ENCODE measurements at regions not wholly inside any gene's neighbourhood (a gene's known extent, or its start where the extent isn't known, plus 50 kb on each side); places are given as distances from the start of the nearest gene placed in this dataset.

DNA sequence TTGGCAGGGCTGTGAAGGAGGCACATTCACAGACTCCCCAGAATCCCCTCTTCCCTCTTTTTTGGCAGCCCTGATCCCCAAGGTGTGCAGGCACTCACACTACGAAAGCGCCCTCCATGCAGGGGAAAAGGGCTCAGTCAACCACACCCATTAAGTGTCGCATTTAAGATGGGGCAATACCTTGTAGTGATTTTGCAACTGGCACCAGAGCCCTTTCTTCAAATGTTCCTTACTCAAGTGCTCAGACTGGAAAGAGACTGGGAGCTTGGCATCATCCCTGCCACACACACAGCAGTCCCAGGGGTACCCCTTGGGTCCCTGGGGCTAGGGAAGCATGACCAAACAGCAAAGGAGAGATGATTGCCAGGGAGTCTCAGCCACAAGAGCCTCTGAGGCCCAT, 190.1 kb downstream of the HAUS1 start:
- DNase-seq (ENCODE audit: low read depth): no peak

DNA sequence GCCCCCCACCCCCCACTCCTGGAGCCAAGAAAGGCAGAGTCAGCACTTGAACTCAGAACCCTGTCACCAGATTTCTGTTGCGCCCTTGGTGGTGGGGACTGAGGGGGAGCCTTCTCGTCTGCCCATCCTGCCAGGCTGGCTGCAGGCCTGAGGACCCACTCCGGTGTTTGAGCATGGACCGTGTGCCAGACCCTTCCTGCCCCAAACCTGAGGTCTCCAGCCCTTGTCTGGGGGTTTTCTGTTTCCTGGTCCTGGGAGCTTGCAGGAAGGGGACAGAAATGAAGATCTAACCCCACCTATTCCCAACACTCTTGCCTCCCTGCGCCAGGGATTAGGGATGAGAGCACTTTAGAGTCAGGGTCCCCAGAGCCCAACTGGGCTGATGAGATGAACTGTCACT, 190.6 kb downstream of the HAUS1 start:
- no peak for DNase-seq (ENCODE audit: low read depth)

DNA sequence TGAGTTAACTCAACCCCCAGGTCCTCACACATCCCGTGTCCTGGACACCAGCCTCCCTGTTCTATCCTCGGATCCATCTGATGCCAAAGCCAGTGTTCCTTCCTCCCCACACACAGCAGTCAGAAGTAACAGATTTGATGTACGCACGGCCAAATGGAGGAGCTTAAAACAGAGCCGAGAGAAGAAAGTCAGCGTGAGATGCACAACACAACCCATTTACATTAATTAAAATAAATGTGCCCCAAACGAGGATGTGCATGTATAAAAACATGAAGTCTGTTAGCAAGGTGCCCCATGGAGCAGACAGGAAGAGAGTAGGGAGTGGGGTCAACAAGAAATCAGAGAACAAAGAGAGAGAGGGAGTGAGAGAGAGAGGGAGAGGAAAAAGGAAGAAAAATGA, 191.2 kb downstream of the HAUS1 start:
- DNase-seq (ENCODE audit: low read depth): no peak

- DNase-seq (ENCODE audit: low read depth): no peak
Observed at GRCh38 chr18:46296656-46297055, 192.5 kb downstream of the HAUS1 start.

DNA sequence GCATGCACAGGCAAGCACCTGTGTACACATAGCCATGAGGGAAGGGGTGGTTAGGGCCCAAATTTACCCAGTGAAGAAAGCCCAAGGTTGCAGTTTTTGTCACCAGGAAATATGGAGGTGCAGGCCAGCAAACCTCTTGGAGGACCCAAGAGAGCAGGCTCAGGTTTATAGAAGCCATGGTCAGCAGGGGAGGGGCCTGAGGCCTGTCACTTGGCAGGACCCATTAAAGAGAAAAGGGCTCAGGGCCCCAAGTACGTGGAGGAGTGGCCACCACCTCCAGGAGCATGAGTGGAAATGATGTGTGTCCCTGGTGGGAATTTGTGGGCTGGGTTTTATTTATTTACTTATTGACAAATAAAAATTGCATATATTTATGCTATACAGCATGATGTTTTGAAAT, 192.9 kb downstream of the HAUS1 start:
- no peak for DNase-seq (ENCODE audit: low read depth)

DNA sequence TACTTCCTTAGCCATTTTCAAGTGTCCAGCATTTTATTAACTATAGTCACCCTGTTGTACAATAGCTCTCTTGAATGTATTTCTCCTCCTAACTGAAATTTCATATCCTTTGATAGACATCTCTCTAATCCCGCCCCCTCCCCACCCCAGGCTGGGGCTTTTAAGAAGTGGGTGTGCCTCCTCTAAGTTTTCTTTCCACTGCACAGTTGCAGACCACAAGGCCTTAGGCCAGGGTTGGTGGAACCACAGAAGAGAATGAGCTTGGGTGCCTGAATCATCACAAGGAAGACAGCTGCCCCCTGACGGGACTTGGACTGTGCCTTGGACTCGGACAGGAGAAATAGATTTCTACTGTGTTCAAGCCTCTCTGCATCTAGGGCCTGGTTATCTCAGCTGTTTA, 193.4 kb downstream of the HAUS1 start:
- peak; percentile 55 for DNase-seq (ENCODE audit: low read depth)

- DNase-seq (ENCODE audit: low read depth): no peak
Observed at GRCh38 chr18:46298511-46298910, 194.3 kb downstream of the HAUS1 start.

DNA sequence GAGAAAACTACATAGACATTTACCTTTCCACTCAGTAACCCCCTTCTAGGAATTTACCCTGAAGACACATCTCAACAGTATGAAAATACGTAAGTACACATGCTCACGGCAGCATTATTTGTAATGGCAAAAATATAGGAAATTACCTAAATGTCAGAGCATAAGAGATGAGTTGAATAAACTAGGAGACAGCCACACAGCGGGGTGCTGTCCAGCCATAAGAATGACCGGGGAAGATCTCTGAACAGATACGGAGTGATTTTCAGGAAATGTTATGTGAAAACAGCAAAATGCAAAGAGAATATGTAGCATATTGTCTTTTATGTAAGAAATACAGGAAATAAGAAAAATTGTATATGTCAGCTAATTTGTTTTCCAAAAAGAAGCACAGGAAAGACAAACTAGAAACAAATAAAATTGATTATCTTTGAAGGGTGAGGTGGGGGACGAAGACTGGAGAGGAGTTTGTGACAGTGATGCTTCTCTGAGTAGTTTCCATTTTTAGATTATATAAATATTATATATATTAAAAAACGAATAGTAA, 195.4 kb downstream of the HAUS1 start:
- no peak for DNase-seq (ENCODE audit: low read depth)

GRCh38 chr18:46301081-46301480, 196.9 kb downstream of the HAUS1 start:
- DNase-seq (ENCODE audit: low read depth): no peak

DNA sequence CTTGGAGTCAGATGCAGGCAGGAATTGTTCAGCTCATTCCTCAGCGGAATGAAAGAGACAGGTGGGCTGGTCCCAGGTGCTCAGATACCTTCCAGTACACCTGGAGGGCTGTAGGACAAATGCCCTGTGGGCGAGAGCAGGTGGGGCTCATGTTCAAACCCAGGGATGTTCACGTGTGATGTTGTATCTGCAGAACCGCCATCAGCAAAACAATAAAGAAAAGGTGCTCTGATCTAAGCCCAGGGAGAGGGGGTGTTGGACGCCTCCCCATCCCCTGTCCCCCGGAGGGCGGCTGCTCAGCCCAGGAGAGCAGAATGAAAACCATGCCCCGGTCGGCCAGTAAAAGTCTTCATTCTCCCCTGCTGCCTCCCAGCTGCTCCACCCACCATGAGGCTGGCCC, 197.4 kb downstream of the HAUS1 start:
- DNase-seq (ENCODE audit: low read depth): no peak

DNA sequence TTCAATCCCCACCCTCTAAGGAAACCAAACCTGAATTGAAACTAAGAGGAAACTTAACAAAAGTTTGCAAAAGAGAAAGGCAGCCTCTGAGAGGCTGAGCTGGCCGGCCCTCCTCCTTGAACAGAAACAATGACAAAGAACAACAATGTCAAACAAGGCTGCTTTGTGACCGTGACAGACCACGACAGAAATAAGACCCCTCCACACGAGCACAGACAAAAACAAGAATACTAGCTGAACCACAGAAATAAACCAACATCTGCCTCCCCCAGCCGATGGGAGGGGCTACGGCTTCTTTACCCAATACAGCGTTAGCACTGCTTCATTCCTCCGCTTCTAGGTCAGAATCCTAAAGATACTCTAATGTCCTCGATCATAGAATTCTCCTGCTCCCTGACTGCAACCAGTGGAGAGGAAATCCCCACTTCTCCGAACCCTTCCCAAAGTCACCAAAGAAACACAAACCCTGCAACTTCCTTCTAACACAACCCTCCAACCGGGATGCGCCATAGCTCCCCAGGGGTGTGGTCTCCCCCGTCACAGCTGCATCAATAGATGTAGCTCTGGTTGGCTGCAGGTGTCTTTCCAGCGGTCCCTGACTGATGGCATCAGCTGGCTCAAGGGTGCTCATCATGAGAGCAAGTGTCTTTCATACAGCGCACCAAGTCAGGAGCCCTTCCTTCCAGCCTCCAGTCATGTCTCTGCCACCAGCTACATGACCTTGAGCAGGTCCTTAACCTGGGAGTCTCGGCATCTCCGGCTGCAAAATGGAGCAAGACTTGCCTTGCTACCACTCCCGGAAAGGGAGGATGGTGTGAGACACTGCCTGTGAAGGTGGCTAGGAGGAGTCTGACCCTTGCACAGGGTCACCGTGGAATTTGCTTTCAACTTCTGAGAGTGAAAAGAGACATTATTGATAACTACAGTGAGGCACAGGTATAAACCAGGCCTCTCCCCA, 198.6 kb downstream of the HAUS1 start:
- no peak for DNase-seq (ENCODE audit: low read depth)

GRCh38 chr18:46310258-46310657, 206.1 kb downstream of the HAUS1 start:
- DNase-seq (ENCODE audit: low read depth): no peak

DNA sequence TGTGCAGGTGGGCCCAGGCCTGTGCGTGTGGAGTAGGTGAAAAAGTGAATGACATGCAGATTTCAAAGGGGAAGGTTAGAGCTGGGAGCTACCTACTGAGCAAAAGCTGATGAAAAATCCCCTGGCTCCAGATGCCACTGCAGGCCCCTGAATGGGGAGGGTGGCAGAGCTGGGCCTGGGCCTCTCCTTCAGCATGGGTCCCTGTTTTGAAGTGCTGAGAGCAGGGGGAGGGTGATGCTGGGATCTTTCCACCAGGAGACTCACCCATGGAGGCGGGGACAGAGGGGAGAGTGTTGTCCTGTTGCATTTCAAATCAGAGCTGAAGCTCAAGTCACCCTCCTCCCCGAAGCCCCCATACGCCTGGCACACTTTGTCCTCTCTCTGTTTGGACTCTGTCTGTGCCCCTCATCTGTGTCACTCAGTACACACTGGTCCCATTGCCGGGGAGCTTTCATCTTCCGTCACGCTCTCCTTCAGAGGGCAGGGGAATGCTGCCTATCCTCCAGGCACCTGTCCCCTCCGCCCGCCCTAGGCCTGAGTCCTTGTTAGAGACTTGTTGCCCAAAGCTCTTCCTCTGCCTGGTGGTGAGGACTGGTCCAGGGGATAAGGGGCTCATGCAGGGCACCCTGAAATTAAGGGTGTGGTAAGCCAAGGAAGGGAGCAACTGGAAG, 206.6 kb downstream of the HAUS1 start:
- no peak for DNase-seq (ENCODE audit: low read depth)

DNA sequence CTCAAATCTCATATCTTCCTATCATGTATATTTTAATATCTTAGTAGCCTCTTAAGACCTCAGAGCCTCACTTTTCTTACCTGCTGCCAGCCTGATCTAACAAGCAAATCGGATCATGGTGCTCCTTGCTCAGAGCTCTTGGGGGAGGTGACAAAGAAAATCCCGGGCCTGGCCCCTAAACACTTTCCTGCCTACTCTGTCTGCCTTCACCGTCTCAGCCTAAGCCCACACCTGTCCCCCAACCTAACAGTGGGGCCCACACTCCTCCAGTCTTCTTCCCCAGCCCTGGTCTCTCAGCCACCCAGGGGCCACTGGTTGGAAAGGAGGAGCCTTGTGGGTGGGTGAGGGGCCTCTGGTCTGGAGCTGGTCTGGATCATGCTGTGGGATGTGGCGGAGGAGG, 207.3 kb downstream of the HAUS1 start:
- DNase-seq (ENCODE audit: low read depth): no peak

DNA sequence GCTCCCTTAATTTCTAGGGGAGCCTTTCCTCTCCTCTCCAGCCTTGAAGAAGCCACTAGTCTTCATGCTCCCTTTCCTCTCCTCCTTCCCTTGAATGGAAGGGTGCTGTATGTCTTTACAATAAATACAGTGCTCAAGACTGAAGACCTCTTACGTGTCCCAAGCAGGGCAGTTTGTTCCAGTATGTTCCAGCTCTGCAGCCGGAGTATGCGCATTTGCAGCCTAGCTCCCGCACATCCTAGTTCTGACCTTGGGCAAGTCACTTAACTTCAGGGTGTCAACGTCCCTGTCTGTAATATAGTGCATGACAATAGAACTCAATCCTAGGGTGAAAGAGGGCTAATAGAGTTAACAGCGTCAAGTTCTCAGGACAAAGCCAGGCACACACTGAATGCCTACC, 208.0 kb downstream of the HAUS1 start:
- no peak for DNase-seq (ENCODE audit: low read depth)

GRCh38 chr18:46313521-46313920, 209.3 kb downstream of the HAUS1 start:
- no peak for DNase-seq (ENCODE audit: low read depth)

- no peak for DNase-seq (ENCODE audit: low read depth)
Observed at GRCh38 chr18:46314011-46314410, 209.8 kb downstream of the HAUS1 start.

- DNase-seq (ENCODE audit: low read depth): no peak
Observed at GRCh38 chr18:46315161-46315560, 211.0 kb downstream of the HAUS1 start.

GRCh38 chr18:46318356-46318755, 214.2 kb downstream of the HAUS1 start:
- DNase-seq (ENCODE audit: low read depth): no peak

DNA sequence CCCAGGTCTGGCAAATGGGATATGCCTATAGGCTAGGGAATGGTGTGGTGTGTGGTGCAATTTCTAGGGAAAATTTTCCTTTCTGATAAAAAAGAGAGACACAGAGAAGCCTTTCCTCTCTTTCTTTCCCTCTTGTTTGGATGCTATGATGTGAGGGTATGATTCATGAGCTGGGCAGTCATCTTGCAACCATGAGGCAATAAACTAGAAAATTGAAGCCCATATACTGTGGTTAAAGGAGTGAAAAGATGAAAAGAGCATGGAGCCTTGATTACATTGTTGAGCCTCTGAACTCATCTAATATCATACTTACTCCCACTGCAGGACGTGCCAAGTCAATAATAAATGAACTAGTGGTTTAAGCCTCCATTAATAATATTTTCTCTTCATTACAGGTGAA, 215.6 kb downstream of the HAUS1 start:
- DNase-seq (ENCODE audit: low read depth): peak; percentile 49

GRCh38 chr18:46320297-46320696, 216.1 kb downstream of the HAUS1 start:
- DNase-seq (ENCODE audit: low read depth): no peak

- DNase-seq (ENCODE audit: low read depth): peak; percentile 92
Observed at GRCh38 chr18:46320928-46321711, 216.9 kb downstream of the HAUS1 start.

Measured in M059J (cell line).